ENCODE measurements at regions not wholly inside any gene's neighbourhood (a gene's known extent, or its start where the extent isn't known, plus 50 kb on each side); places are given as distances from the start of the nearest gene placed in this dataset.
"Not testable (repeated sequence)": the region's sequence is repeated elsewhere in the genome, so short reads cannot be mapped to it uniquely, and the experiment has no call there.

- Histone ChIP-seq H3K36me3 (replicated peaks; ENCODE audit: control insufficient read depth, insufficient read depth, low read length) (no peaks in the 10 kb centered on the region), H3K4me3 (ENCODE audit: insufficient read depth, low read depth, low read length) (no peak overlapping the region), H3K27me3 (ENCODE audit: control insufficient read depth, insufficient read depth, low read length) (no peaks in the 10 kb centered on the region)
- DNase-seq, result no peak
Observed at GRCh38 chr7:119281181-119281846, 991.7 kb upstream of the KCND2 start.

GRCh38 chr7:119283353-119283752 is 989.6 kb upstream of the KCND2 start:
- no peak overlapping the region for H3K4me3 ChIP-seq (ENCODE audit: insufficient read depth, low read depth, low read length)
- no peaks in the 10 kb centered on the region for H3K36me3 ChIP-seq (replicated peaks; ENCODE audit: control insufficient read depth, insufficient read depth, low read length)
- H3K27me3 ChIP-seq (ENCODE audit: control insufficient read depth, insufficient read depth, low read length), result no peaks in the 10 kb centered on the region
- DNase-seq, result no peak

GRCh38 chr7:119288416-119288815 is 984.6 kb upstream of the KCND2 start:
- Histone ChIP-seq H3K4me3 (ENCODE audit: insufficient read depth, low read depth, low read length) (no peak overlapping the region), H3K27me3 (ENCODE audit: control insufficient read depth, insufficient read depth, low read length) (no peaks in the 10 kb centered on the region)
- DNase-seq, result no peak

GRCh38 chr7:119300341-119300740 is 972.6 kb upstream of the KCND2 start:
- not testable (repeated sequence) for H3K27me3 ChIP-seq (ENCODE audit: control insufficient read depth, insufficient read depth, low read length); H3K36me3 ChIP-seq (replicated peaks; ENCODE audit: control insufficient read depth, insufficient read depth, low read length); DNase-seq; H3K4me3 ChIP-seq (ENCODE audit: insufficient read depth, low read depth, low read length)

More at GRCh38 chr7:119288416-119288815, 984.6 kb upstream of the KCND2 start:
- no peaks in the 10 kb centered on the region for H3K36me3 ChIP-seq (replicated peaks; ENCODE audit: control insufficient read depth, insufficient read depth, low read length)

GRCh38 chr7:119320316-119320715 is 952.7 kb upstream of the KCND2 start:
- no peak for DNase-seq
- H3K27me3 ChIP-seq (ENCODE audit: control insufficient read depth, insufficient read depth, low read length), result no peaks in the 10 kb centered on the region
- H3K36me3 ChIP-seq (replicated peaks; ENCODE audit: control insufficient read depth, insufficient read depth, low read length), result no peaks in the 10 kb centered on the region
- H3K4me3 ChIP-seq (ENCODE audit: insufficient read depth, low read depth, low read length), result no peak overlapping the region

- no peak for DNase-seq
- Histone ChIP-seq H3K27me3 (ENCODE audit: control insufficient read depth, insufficient read depth, low read length) (no peaks in the 10 kb centered on the region), H3K4me3 (ENCODE audit: insufficient read depth, low read depth, low read length) (no peak overlapping the region), H3K36me3 (replicated peaks; ENCODE audit: control insufficient read depth, insufficient read depth, low read length) (no peaks in the 10 kb centered on the region)
Observed at GRCh38 chr7:119329715-119330114, 943.3 kb upstream of the KCND2 start.

GRCh38 chr7:119335405-119335804 is 937.6 kb upstream of the KCND2 start:
- Histone ChIP-seq H3K4me3 (ENCODE audit: insufficient read depth, low read depth, low read length) (no peak overlapping the region), H3K36me3 (replicated peaks; ENCODE audit: control insufficient read depth, insufficient read depth, low read length) (no peaks in the 10 kb centered on the region), H3K27me3 (ENCODE audit: control insufficient read depth, insufficient read depth, low read length) (no peaks in the 10 kb centered on the region)
- DNase-seq, result no peak

- Histone ChIP-seq H3K27me3 (ENCODE audit: control insufficient read depth, insufficient read depth, low read length) (no peaks in the 10 kb centered on the region), H3K36me3 (replicated peaks; ENCODE audit: control insufficient read depth, insufficient read depth, low read length) (no peaks in the 10 kb centered on the region), H3K4me3 (ENCODE audit: insufficient read depth, low read depth, low read length) (no peak overlapping the region)
- DNase-seq, result no peak
Observed at GRCh38 chr7:119341822-119342221, 931.2 kb upstream of the KCND2 start.

GRCh38 chr7:119343289-119343688 is 929.7 kb upstream of the KCND2 start:
- DNase-seq, result no peak
- Histone ChIP-seq H3K36me3 (replicated peaks; ENCODE audit: control insufficient read depth, insufficient read depth, low read length) (no peaks in the 10 kb centered on the region), H3K4me3 (ENCODE audit: insufficient read depth, low read depth, low read length) (no peak overlapping the region), H3K27me3 (ENCODE audit: control insufficient read depth, insufficient read depth, low read length) (no peaks in the 10 kb centered on the region)

GRCh38 chr7:119344466-119344865 is 928.5 kb upstream of the KCND2 start:
- Histone ChIP-seq H3K36me3 (replicated peaks; ENCODE audit: control insufficient read depth, insufficient read depth, low read length) (no peaks in the 10 kb centered on the region), H3K27me3 (ENCODE audit: control insufficient read depth, insufficient read depth, low read length) (no peaks in the 10 kb centered on the region), H3K4me3 (ENCODE audit: insufficient read depth, low read depth, low read length) (no peak overlapping the region)
- DNase-seq, result no peak

GRCh38 chr7:119348491-119348890 is 924.5 kb upstream of the KCND2 start:
- DNase-seq, result no peak
- H3K4me3 ChIP-seq (ENCODE audit: insufficient read depth, low read depth, low read length), result no peak overlapping the region
- H3K27me3 ChIP-seq (ENCODE audit: control insufficient read depth, insufficient read depth, low read length), result no peaks in the 10 kb centered on the region; the same call in 1 of the 2 replicates
- no peaks in the 10 kb centered on the region for H3K36me3 ChIP-seq (replicated peaks; ENCODE audit: control insufficient read depth, insufficient read depth, low read length)

- Histone ChIP-seq H3K4me3 (ENCODE audit: insufficient read depth, low read depth, low read length) (no peak overlapping the region), H3K36me3 (replicated peaks; ENCODE audit: control insufficient read depth, insufficient read depth, low read length) (no peaks in the 10 kb centered on the region), H3K27me3 (ENCODE audit: control insufficient read depth, insufficient read depth, low read length) (no peaks in the 10 kb centered on the region; the same call in 1 of the 2 replicates)
- DNase-seq, result no peak
Observed at GRCh38 chr7:119350334-119350733, 922.6 kb upstream of the KCND2 start.

- no peak for DNase-seq
- no peaks in the 10 kb centered on the region for H3K36me3 ChIP-seq (replicated peaks; ENCODE audit: control insufficient read depth, insufficient read depth, low read length)
- H3K27me3 ChIP-seq (ENCODE audit: control insufficient read depth, insufficient read depth, low read length), result no peaks in the 10 kb centered on the region; the same call in 1 of the 2 replicates
- H3K4me3 ChIP-seq (ENCODE audit: insufficient read depth, low read depth, low read length), result no peak overlapping the region
Observed at GRCh38 chr7:119351320-119351719, 921.7 kb upstream of the KCND2 start.

GRCh38 chr7:119374436-119374835 is 898.5 kb upstream of the KCND2 start:
- H3K36me3 ChIP-seq (replicated peaks; ENCODE audit: control insufficient read depth, insufficient read depth, low read length), result no peaks in the 10 kb centered on the region

GRCh38 chr7:119377861-119378260 is 895.1 kb upstream of the KCND2 start:
- Histone ChIP-seq H3K4me3 (ENCODE audit: insufficient read depth, low read depth, low read length) (no peak overlapping the region), H3K36me3 (replicated peaks; ENCODE audit: control insufficient read depth, insufficient read depth, low read length) (no peaks in the 10 kb centered on the region), H3K27me3 (ENCODE audit: control insufficient read depth, insufficient read depth, low read length) (no peaks in the 10 kb centered on the region)
- no peak for DNase-seq

More at GRCh38 chr7:119374436-119374835, 898.5 kb upstream of the KCND2 start:
- Histone ChIP-seq H3K27me3 (ENCODE audit: control insufficient read depth, insufficient read depth, low read length) (no peaks in the 10 kb centered on the region; the same call in 1 of the 2 replicates), H3K4me3 (ENCODE audit: insufficient read depth, low read depth, low read length) (no peak overlapping the region)
- no peak for DNase-seq

- H3K36me3 ChIP-seq (replicated peaks; ENCODE audit: control insufficient read depth, insufficient read depth, low read length), result no peaks in the 10 kb centered on the region
- H3K27me3 ChIP-seq (ENCODE audit: control insufficient read depth, insufficient read depth, low read length), result no peaks in the 10 kb centered on the region
- DNase-seq, result no peak
- no peak overlapping the region for H3K4me3 ChIP-seq (ENCODE audit: insufficient read depth, low read depth, low read length)
Observed at GRCh38 chr7:119382726-119383125, 890.2 kb upstream of the KCND2 start.
